GM20431 (cell line): ENCODE measurements at regions not wholly inside any gene's neighbourhood (a gene's known extent, or its start where the extent isn't known, plus 50 kb on each side); places are given as distances from the start of the nearest gene placed in this dataset.

Experiments used
- in situ Hi-C: fragments of 300-500 bp; cut with MseI, MboI; formaldehyde crosslinking; loops from one replicate; pipeline ENCODE4 v1.15.0; 2020; ENCODE audit warnings: low sequenced_read_pairs; ENCODE audit not compliant: unreplicated experiment

GRCh38 chr13:105030851-105031250 is 1504.6 kb downstream of the EFNB2 start:
- in situ Hi-C loops = no loop called here

- in situ Hi-C loops = no loop called here
These were observed 1516.4 kb downstream of the EFNB2 start for GRCh38 chr13:105019073-105019472.

- in situ Hi-C loops = no loop called here
These were observed 1519.2 kb downstream of the EFNB2 start for GRCh38 chr13:105016266-105016665.

GRCh38 chr13:105008604-105009003 is 1526.9 kb downstream of the EFNB2 start:
- in situ Hi-C loops = no loop called here

- in situ Hi-C loops = no loop called here
These were observed 1528.2 kb downstream of the EFNB2 start for GRCh38 chr13:105007166-105007808.

- in situ Hi-C loops = no loop called here
These were observed 1539.4 kb downstream of the EFNB2 start for GRCh38 chr13:104996022-104996421.

GRCh38 chr13:104993708-104994107 is 1541.8 kb downstream of the EFNB2 start:
- in situ Hi-C loops = no loop called here

- in situ Hi-C loops = no loop called here
These were observed 1547.8 kb downstream of the EFNB2 start for GRCh38 chr13:104987621-104988020.

GRCh38 chr13:104984296-104984818 is 1551.1 kb downstream of the EFNB2 start:
- in situ Hi-C loops = no loop called here

GRCh38 chr13:104983601-104984000 is 1551.9 kb downstream of the EFNB2 start:
- in situ Hi-C loops = no loop called here

- in situ Hi-C loops = no loop called here
These were observed 1554.9 kb downstream of the EFNB2 start for GRCh38 chr13:104980586-104980985.

GRCh38 chr13:104979281-104980030 is 1556.0 kb downstream of the EFNB2 start:
- in situ Hi-C loops = no loop called here

GRCh38 chr13:104976986-104977385 is 1558.5 kb downstream of the EFNB2 start:
- in situ Hi-C loops = no loop called here

- in situ Hi-C loops = no loop called here
These were observed 1560.2 kb downstream of the EFNB2 start for GRCh38 chr13:104975272-104975671.

- in situ Hi-C loops = no loop called here
These were observed 1566.6 kb downstream of the EFNB2 start for GRCh38 chr13:104968876-104969275.

- in situ Hi-C loops = no loop called here
These were observed 1567.4 kb downstream of the EFNB2 start for GRCh38 chr13:104967836-104968630.

- in situ Hi-C loops = no loop called here
These were observed 1568.1 kb downstream of the EFNB2 start for GRCh38 chr13:104967376-104967775.

- in situ Hi-C loops = no loop called here
These were observed 1573.1 kb downstream of the EFNB2 start for GRCh38 chr13:104962411-104962810.

- in situ Hi-C loops = no loop called here
These were observed 1574.2 kb downstream of the EFNB2 start for GRCh38 chr13:104961246-104961645.

GRCh38 chr13:104954210-104954609 is 1581.3 kb downstream of the EFNB2 start:
- in situ Hi-C loops = no loop called here

GRCh38 chr13:104953588-104953987 is 1581.9 kb downstream of the EFNB2 start:
- in situ Hi-C loops = no loop called here
